Mesodermal cell (in vitro differentiated cells): ENCODE measurements at regions not wholly inside any gene's neighbourhood (a gene's known extent, or its start where the extent isn't known, plus 50 kb on each side); places are given as distances from the start of the nearest gene placed in this dataset.

Experiments used
- H3K27ac ChIP-seq: 2 replicates; pipeline ENCODE4 v1.7.0; 2013; ENCODE audit warnings: mild to moderate bottlenecking, low read depth, low read length, moderate library complexity; ENCODE audit not compliant: severe bottlenecking
- H3K36me3 ChIP-seq: 2 replicates; pipeline ENCODE4 v1.7.1; 2013; ENCODE audit warnings: mild to moderate bottlenecking, low read length, moderate library complexity; ENCODE audit not compliant: control insufficient read depth, insufficient read depth
- H3K4me1 ChIP-seq: one replicate; pipeline ENCODE4 v1.7.1; 2013; ENCODE audit warnings: mild to moderate bottlenecking, low read length; ENCODE audit not compliant: insufficient read depth, control insufficient read depth, poor library complexity, severe bottlenecking
- H3K4me3 ChIP-seq: 2 replicates; pipeline ENCODE4 v1.7.0; 2013; ENCODE audit warnings: low read length, control low read depth, mild to moderate bottlenecking; ENCODE audit not compliant: insufficient read depth, poor library complexity, severe bottlenecking; ENCODE audit errors: extremely low read depth
- H3K9me3 ChIP-seq: 2 replicates; pipeline ENCODE4 v1.7.1; 2013; ENCODE audit warnings: mild to moderate bottlenecking, low read length, moderate library complexity; ENCODE audit not compliant: control insufficient read depth
- WGBS, 2 experiments: methylation state at CpG; one replicate each; pipeline ENCODE4 v1.1.5; 2013; ENCODE audit warnings: missing lambda C conversion rate in 2 of 2; ENCODE audit not compliant: insufficient coverage in 2 of 2; 5-methylcytosine and 5-hydroxymethylcytosine counted together

- Histone ChIP-seq H3K27ac (no peak overlapping the region), H3K9me3 (no peaks in the 10 kb centered on the region), H3K4me1 (peaks cover 17% of the 10 kb centered on the region), H3K36me3 (no peaks in the 10 kb centered on the region), H3K4me3 (no peak overlapping the region)
- WGBS, 2 experiments = 84 to 93% methylated on average over 5 of the region's 6 CpGs
Measured at GRCh38 chr2:160870729-160871465, 289.3 kb upstream of the TANK start.

GRCh38 chr2:160871953-160872352 is 288.3 kb upstream of the TANK start:
- no peaks in the 10 kb centered on the region for H3K36me3 ChIP-seq
- no peak overlapping the region for H3K4me3 ChIP-seq
- H3K9me3 ChIP-seq = no peaks in the 10 kb centered on the region
- 90 to 96% methylated on average over 6 to 7 of the region's 7 CpGs for WGBS, 2 experiments
- H3K27ac ChIP-seq = no peak overlapping the region
- peaks cover 22% of the 10 kb centered on the region for H3K4me1 ChIP-seq

- Histone ChIP-seq H3K36me3 (no peaks in the 10 kb centered on the region), H3K9me3 (no peaks in the 10 kb centered on the region), H3K4me1 (peaks cover 11% of the 10 kb centered on the region), H3K4me3 (no peak overlapping the region), H3K27ac (no peak overlapping the region)
- WGBS, 2 experiments = 80 to 88% methylated on average over 1 of the region's 2 CpGs
Measured at GRCh38 chr2:160876029-160876428, 284.2 kb upstream of the TANK start.

GRCh38 chr2:160876765-160877164 is 283.5 kb upstream of the TANK start:
- peaks cover 11% of the 10 kb centered on the region for H3K4me1 ChIP-seq
- H3K9me3 ChIP-seq = no peaks in the 10 kb centered on the region
- no peak overlapping the region for H3K4me3 ChIP-seq
- H3K27ac ChIP-seq = no peak overlapping the region
- 80 to 88% methylated on average over 1 to 3 of the region's 3 CpGs for WGBS, 2 experiments
- no peaks in the 10 kb centered on the region for H3K36me3 ChIP-seq

GRCh38 chr2:160878618-160879017 is 281.6 kb upstream of the TANK start:
- Histone ChIP-seq H3K27ac (no peak overlapping the region), H3K4me1 (peaks cover 11% of the 10 kb centered on the region)

GRCh38 chr2:160882906-160883305 is 277.3 kb upstream of the TANK start:
- no peak overlapping the region for H3K4me3 ChIP-seq
- 90 to 97% methylated on average over 3 of the region's 3 CpGs for WGBS, 2 experiments

More at GRCh38 chr2:160878618-160879017, 281.6 kb upstream of the TANK start:
- Histone ChIP-seq H3K36me3 (no peaks in the 10 kb centered on the region), H3K9me3 (no peaks in the 10 kb centered on the region), H3K4me3 (no peak overlapping the region)

GRCh38 chr2:160884056-160884455 is 276.2 kb upstream of the TANK start:
- H3K4me1 ChIP-seq = no peaks in the 10 kb centered on the region
- H3K9me3 ChIP-seq = no peaks in the 10 kb centered on the region
- no peaks in the 10 kb centered on the region for H3K36me3 ChIP-seq
- no peak overlapping the region for H3K27ac ChIP-seq
- no peak overlapping the region for H3K4me3 ChIP-seq
- WGBS, 2 experiments = 50 to 86% methylated on average over 1 to 6 of the region's 6 CpGs

More at GRCh38 chr2:160882906-160883305, 277.3 kb upstream of the TANK start:
- Histone ChIP-seq H3K9me3 (no peaks in the 10 kb centered on the region), H3K36me3 (no peaks in the 10 kb centered on the region), H3K27ac (no peak overlapping the region), H3K4me1 (peaks cover 5% of the 10 kb centered on the region)

GRCh38 chr2:160889439-160890170 is 270.6 kb upstream of the TANK start:
- WGBS, 2 experiments = 98 to 100% methylated on average over 4 of the region's 4 CpGs
- H3K4me1 ChIP-seq = no peaks in the 10 kb centered on the region
- H3K9me3 ChIP-seq = no peaks in the 10 kb centered on the region
- no peak overlapping the region for H3K27ac ChIP-seq
- no peaks in the 10 kb centered on the region for H3K36me3 ChIP-seq
- H3K4me3 ChIP-seq = no peak overlapping the region

- H3K4me3 ChIP-seq = no peak overlapping the region
- H3K4me1 ChIP-seq = no peaks in the 10 kb centered on the region
- no peak overlapping the region for H3K27ac ChIP-seq
- no peaks in the 10 kb centered on the region for H3K36me3 ChIP-seq
- no peaks in the 10 kb centered on the region for H3K9me3 ChIP-seq
- 94 to 100% methylated on average over 2 of the region's 3 CpGs for WGBS, 2 experiments
Measured at GRCh38 chr2:160890667-160891352, 269.4 kb upstream of the TANK start.

- WGBS, 2 experiments = 89 to 98% methylated on average over 3 to 5 of the region's 6 CpGs
- H3K4me1 ChIP-seq = no peaks in the 10 kb centered on the region
- H3K9me3 ChIP-seq = no peaks in the 10 kb centered on the region
- no peak overlapping the region for H3K4me3 ChIP-seq
- H3K27ac ChIP-seq = no peak overlapping the region
- no peaks in the 10 kb centered on the region for H3K36me3 ChIP-seq
Measured at GRCh38 chr2:160891353-160891740, 268.9 kb upstream of the TANK start.
